HL-60 (cell line): ENCODE measurements at regions not wholly inside any gene's neighbourhood (a gene's known extent, or its start where the extent isn't known, plus 50 kb on each side); places are given as distances from the start of the nearest gene placed in this dataset.
"Not testable (repeated sequence)": the region's sequence is repeated elsewhere in the genome, so short reads cannot be mapped to it uniquely, and the experiment has no call there.

Experiments
- DNase-seq, 2 experiments: peaks; one replicate each; pipeline ENCODE4 v3.0.0-alpha.2; 2010 to 2020; ENCODE audit warnings: low read depth in 1 of 2, low spot score in 1 of 2
- H3K27ac ChIP-seq: fragments of 250-450 bp; sonication (Bioruptor Pico); replicated peaks from 2 replicates; pipeline ENCODE4 v1.5.1; 2020; ENCODE audit warnings: mild to moderate bottlenecking, moderate library complexity
- H3K27me3 ChIP-seq: fragments of 250-450 bp; sonication (Bioruptor Pico); 2 replicates; pipeline ENCODE4 v1.5.1; 2021; ENCODE audit warnings: mild to moderate bottlenecking, moderate library complexity; ENCODE audit not compliant: insufficient read depth, poor library complexity, severe bottlenecking
- H3K4me3 ChIP-seq: replicated peaks from 2 replicates; pipeline ENCODE4 v1.5.1; 2011; ENCODE audit warnings: mild to moderate bottlenecking, control low read depth, low read length; ENCODE audit not compliant: insufficient read depth
- CTCF ChIP-seq: IDR thresholded peaks from one replicate; pipeline ENCODE4 v1.5.1; 2011; ENCODE audit warnings: low read length, control low read depth, inconsistent platforms; ENCODE audit not compliant: insufficient read depth
- GABPA ChIP-seq: IDR thresholded peaks from 2 replicates; pipeline ENCODE4 v1.6.1; 2012; ENCODE audit warnings: low read depth
- POLR2AphosphoS5 ChIP-seq: IDR thresholded peaks from 2 replicates; pipeline ENCODE4 v1.6.1; 2012; ENCODE audit warnings: low read depth
- REST ChIP-seq: IDR thresholded peaks from 2 replicates; pipeline ENCODE4 v1.6.1; 2012; ENCODE audit warnings: low read depth; ENCODE audit not compliant: insufficient replicate concordance
- SPI1 ChIP-seq: IDR thresholded peaks from 2 replicates; pipeline ENCODE4 v1.6.1; 2012; ENCODE audit warnings: low read depth, mild to moderate bottlenecking, borderline replicate concordance

GRCh38 chr4:112954286-112954685 lies 95.2 kb upstream of the ANK2 start:
- H3K27me3 ChIP-seq = no peaks in the 10 kb centered on the region
- no peak overlapping the region for H3K4me3 ChIP-seq
- no peak overlapping the region for H3K27ac ChIP-seq
- TF ChIP-seq GABPA (no peak), CTCF (no peak)
- no peak for DNase-seq

- no peaks in the 10 kb centered on the region for H3K27me3 ChIP-seq
- no peak for DNase-seq
- TF ChIP-seq POLR2AphosphoS5 = no peak
- no peak for TF ChIP-seq REST
- TF ChIP-seq GABPA = no peak
- no peak for TF ChIP-seq SPI1
- TF ChIP-seq CTCF = no peak
- H3K4me3 ChIP-seq = no peak overlapping the region
- H3K27ac ChIP-seq = no peak overlapping the region
These were observed 93.0 kb upstream of the ANK2 start for GRCh38 chr4:112956484-112956896.

GRCh38 chr4:112957764-112958163 lies 91.7 kb upstream of the ANK2 start:
- H3K27ac ChIP-seq, H3K4me3 ChIP-seq, H3K27me3 ChIP-seq, DNase-seq: not testable (repeated sequence)

- DNase-seq = no peak
- TF ChIP-seq POLR2AphosphoS5 (no peak), SPI1 (no peak), REST (no peak), GABPA (no peak), CTCF (no peak)
- H3K27me3 ChIP-seq = no peaks in the 10 kb centered on the region
- no peak overlapping the region for H3K4me3 ChIP-seq
- H3K27ac ChIP-seq = no peak overlapping the region
These were observed 82.6 kb upstream of the ANK2 start for GRCh38 chr4:112966701-112967488.
